SK-N-SH treated with all-trans-retinoic acid at 6 μM for 48 hours (cell line): ENCODE measurements at regions not wholly inside any gene's neighbourhood (a gene's known extent, or its start where the extent isn't known, plus 50 kb on each side); places are given as distances from the start of the nearest gene placed in this dataset.

ENCODE experiments used
- ARNTL ChIP-seq: fragments of 450-650 bp; formaldehyde crosslinking; IDR thresholded peaks from 2 replicates; pipeline ENCODE4 v1.5.0; 2020; ENCODE audit warnings: low read depth, mild to moderate bottlenecking, moderate library complexity, borderline replicate concordance
- CREB5 ChIP-seq: fragments of 250-450 bp; sonication (Bioruptor Pico); IDR thresholded peaks from 2 replicates; pipeline ENCODE4 v1.5.1; 2020; ENCODE audit warnings: low read depth, mild to moderate bottlenecking, moderate library complexity
- CSRNP3 ChIP-seq: fragments of 250-450 bp; sonication (Bioruptor Pico); IDR thresholded peaks from 2 replicates; pipeline ENCODE4 v1.5.1; 2021; ENCODE audit warnings: mild to moderate bottlenecking, moderate library complexity
- OSR1 ChIP-seq: fragments of 250-450 bp; sonication (Bioruptor Pico); IDR thresholded peaks from 2 replicates; pipeline ENCODE4 v1.8.0; 2022; ENCODE audit warnings: moderate library complexity, mild to moderate bottlenecking, inconsistent platforms
- PATZ1 ChIP-seq: fragments of 250-450 bp; sonication (Bioruptor Pico); IDR thresholded peaks from 2 replicates; pipeline ENCODE4 v1.8.0; 2020; ENCODE audit warnings: mild to moderate bottlenecking, moderate library complexity, borderline replicate concordance
- PPARA ChIP-seq: fragments of 250-450 bp; sonication (Bioruptor Pico); IDR thresholded peaks from 2 replicates; pipeline ENCODE4 v1.5.0; 2020; ENCODE audit warnings: mild to moderate bottlenecking, borderline replicate concordance
- RARB ChIP-seq: fragments of 250-450 bp; sonication (Bioruptor Pico); IDR thresholded peaks from 2 replicates; pipeline ENCODE4 v1.8.0; 2021; ENCODE audit warnings: mild to moderate bottlenecking, moderate library complexity
- TOX ChIP-seq: fragments of 250-450 bp; sonication (Bioruptor Pico); IDR thresholded peaks from 2 replicates; pipeline ENCODE4 v1.8.0; 2021; ENCODE audit warnings: mild to moderate bottlenecking, moderate library complexity, borderline replicate concordance
- ZC3H10 ChIP-seq: fragments of 250-450 bp; sonication (Bioruptor Pico); IDR thresholded peaks from 2 replicates; pipeline ENCODE4 v1.5.1; 2021; ENCODE audit warnings: mild to moderate bottlenecking, moderate library complexity
- ZFP3 ChIP-seq: fragments of 250-450 bp; sonication (Bioruptor Pico); IDR thresholded peaks from 2 replicates; pipeline ENCODE4 v1.5.0; 2020; ENCODE audit warnings: mild to moderate bottlenecking, moderate library complexity
- ZNF70 ChIP-seq: fragments of 450-650 bp; formaldehyde crosslinking; IDR thresholded peaks from 2 replicates; pipeline ENCODE4 v1.5.0; 2020; ENCODE audit warnings: mild to moderate bottlenecking, moderate library complexity
- ZNF8 ChIP-seq: fragments of 450-650 bp; formaldehyde crosslinking; IDR thresholded peaks from 2 replicates; pipeline ENCODE4 v1.5.0; 2020; ENCODE audit warnings: mild to moderate bottlenecking, moderate library complexity
- TF ChIP-seq, protein P1 (sequence below): fragments of 250-450 bp; sonication (Bioruptor Pico); IDR thresholded peaks from 2 replicates; pipeline ENCODE4 v1.5.0; 2020; ENCODE audit warnings: mild to moderate bottlenecking, moderate library complexity
- TF ChIP-seq, protein P2 (sequence below): fragments of 250-450 bp; sonication (Bioruptor Pico); IDR thresholded peaks from 2 replicates; pipeline ENCODE4 v1.8.0; 2021; ENCODE audit warnings: low read depth, mild to moderate bottlenecking, moderate library complexity, borderline replicate concordance

- TF ChIP-seq OSR1 (CRISPR knock-in tag) = no peak
- TF ChIP-seq ZNF70 (CRISPR knock-in tag) = no peak
- TF ChIP-seq, protein P1, sequence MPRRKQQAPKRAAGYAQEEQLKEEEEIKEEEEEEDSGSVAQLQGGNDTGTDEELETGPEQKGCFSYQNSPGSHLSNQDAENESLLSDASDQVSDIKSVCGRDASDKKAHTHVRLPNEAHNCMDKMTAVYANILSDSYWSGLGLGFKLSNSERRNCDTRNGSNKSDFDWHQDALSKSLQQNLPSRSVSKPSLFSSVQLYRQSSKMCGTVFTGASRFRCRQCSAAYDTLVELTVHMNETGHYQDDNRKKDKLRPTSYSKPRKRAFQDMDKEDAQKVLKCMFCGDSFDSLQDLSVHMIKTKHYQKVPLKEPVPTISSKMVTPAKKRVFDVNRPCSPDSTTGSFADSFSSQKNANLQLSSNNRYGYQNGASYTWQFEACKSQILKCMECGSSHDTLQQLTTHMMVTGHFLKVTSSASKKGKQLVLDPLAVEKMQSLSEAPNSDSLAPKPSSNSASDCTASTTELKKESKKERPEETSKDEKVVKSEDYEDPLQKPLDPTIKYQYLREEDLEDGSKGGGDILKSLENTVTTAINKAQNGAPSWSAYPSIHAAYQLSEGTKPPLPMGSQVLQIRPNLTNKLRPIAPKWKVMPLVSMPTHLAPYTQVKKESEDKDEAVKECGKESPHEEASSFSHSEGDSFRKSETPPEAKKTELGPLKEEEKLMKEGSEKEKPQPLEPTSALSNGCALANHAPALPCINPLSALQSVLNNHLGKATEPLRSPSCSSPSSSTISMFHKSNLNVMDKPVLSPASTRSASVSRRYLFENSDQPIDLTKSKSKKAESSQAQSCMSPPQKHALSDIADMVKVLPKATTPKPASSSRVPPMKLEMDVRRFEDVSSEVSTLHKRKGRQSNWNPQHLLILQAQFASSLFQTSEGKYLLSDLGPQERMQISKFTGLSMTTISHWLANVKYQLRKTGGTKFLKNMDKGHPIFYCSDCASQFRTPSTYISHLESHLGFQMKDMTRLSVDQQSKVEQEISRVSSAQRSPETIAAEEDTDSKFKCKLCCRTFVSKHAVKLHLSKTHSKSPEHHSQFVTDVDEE (CRISPR knock-in tag) = no peak
- no peak for TF ChIP-seq ZNF8 (CRISPR knock-in tag)
- no peak for TF ChIP-seq RARB (CRISPR knock-in tag)
- TF ChIP-seq PATZ1 = no peak
- TF ChIP-seq CREB5 (CRISPR knock-in tag) = no peak
- TF ChIP-seq ARNTL = no peak
- no peak for TF ChIP-seq CSRNP3 (CRISPR knock-in tag)
- no peak for TF ChIP-seq TOX (CRISPR knock-in tag)
- no peak for TF ChIP-seq ZFP3
- TF ChIP-seq PPARA (CRISPR knock-in tag) = no peak
- TF ChIP-seq, protein P2, sequence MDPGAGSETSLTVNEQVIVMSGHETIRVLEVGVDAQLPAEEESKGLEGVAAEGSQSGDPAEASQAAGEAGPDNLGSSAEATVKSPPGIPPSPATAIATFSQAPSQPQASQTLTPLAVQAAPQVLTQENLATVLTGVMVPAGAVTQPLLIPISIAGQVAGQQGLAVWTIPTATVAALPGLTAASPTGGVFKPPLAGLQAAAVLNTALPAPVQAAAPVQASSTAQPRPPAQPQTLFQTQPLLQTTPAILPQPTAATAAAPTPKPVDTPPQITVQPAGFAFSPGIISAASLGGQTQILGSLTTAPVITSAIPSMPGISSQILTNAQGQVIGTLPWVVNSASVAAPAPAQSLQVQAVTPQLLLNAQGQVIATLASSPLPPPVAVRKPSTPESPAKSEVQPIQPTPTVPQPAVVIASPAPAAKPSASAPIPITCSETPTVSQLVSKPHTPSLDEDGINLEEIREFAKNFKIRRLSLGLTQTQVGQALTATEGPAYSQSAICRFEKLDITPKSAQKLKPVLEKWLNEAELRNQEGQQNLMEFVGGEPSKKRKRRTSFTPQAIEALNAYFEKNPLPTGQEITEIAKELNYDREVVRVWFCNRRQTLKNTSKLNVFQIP (CRISPR knock-in tag) = no peak
- no peak for TF ChIP-seq ZC3H10 (CRISPR knock-in tag)
Measured at GRCh38 chr21:36245115-36245514, 74.9 kb upstream of the MORC3 start.
